ENCODE measurements at regions not wholly inside any gene's neighbourhood (a gene's known extent, or its start where the extent isn't known, plus 50 kb on each side); places are given as distances from the start of the nearest gene placed in this dataset.

DNA sequence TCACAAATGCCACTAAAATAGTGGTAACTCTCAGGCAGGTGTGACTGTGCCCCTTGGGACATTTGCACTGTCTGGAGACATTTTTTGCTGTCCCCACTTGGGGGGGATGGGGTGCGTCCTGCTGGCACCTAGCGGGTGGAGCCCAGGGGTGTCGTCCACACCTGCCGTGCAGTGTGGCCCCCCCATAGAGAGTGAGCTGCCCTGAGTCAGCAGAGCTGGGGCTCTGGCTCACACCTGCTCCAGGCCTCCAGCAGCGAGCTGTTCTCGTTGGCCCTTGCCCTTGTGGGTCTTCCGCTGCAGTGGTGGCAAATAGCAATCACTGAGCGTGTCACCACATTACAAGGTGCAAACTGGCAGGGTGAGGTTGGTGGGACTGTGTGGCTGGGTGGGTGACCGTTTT lies 64.6 kb downstream of the CLDN34 start:
- H3K9ac ChIP-seq (ENCODE audit: low read depth, low read length) = no peak overlapping the region
- ChIA-PET CTCF (no interaction called here), POLR2A (ENCODE audit: unreplicated experiment) (no interaction called here)
- no peak overlapping the region for H3K14ac ChIP-seq (replicated peaks; ENCODE audit: low read depth, low read length)
- no peak overlapping the region for H4K8ac ChIP-seq (ENCODE audit: low read depth in 2 of 2, low read length in 2 of 2)
- BruUV-seq (replicated peaks) = no TSS peak
- H2BK5ac ChIP-seq (ENCODE audit: low read depth, low read length, poor library complexity, severe bottlenecking) = no peak overlapping the region
- no peak overlapping the region for H2BK15ac ChIP-seq (ENCODE audit: low read depth, low read length)
- peaks cover 22% of the 10 kb centered on the region for H4K20me1 ChIP-seq (ENCODE audit: insufficient read depth, low read length)
- peak overlapping the region; percentile 25; the same call in 1 of the 2 replicates for H3K4ac ChIP-seq (ENCODE audit: low read depth, low read length)
- no peak for ATAC-seq (ENCODE audit: low read depth)
- H3K23ac ChIP-seq (ENCODE audit: low read depth, low read length) = no peak overlapping the region
- H3K56ac ChIP-seq (ENCODE audit: extremely low read depth, insufficient read depth, low read length) = no peak overlapping the region
- no peak overlapping the region for H4K5ac ChIP-seq (ENCODE audit: low read depth, low read length)
- peaks cover 5% of the 10 kb centered on the region for H3K9me1 ChIP-seq (ENCODE audit: insufficient read depth, low read length)
- no peak overlapping the region for H3K4me2 ChIP-seq (ENCODE audit: low read depth, low read length)
- H2AFZ ChIP-seq (replicated peaks; ENCODE audit: low read length, poor library complexity) = peak overlapping the region; percentile 54
- H3K36me3 ChIP-seq (ENCODE audit: control insufficient read depth, insufficient read depth, low read length) = no peaks in the 10 kb centered on the region
- 0 out of 2 replicates have a peak overlapping the region, but pooled peaks have one; percentile 19 for H2BK120ac ChIP-seq (ENCODE audit: low read depth, low read length)
- dilution Hi-C loops (cut with HindIII; ENCODE audit: low sequenced_read_pairs, unreplicated experiment) (no loop called here), in situ Hi-C loops (cut with MboI; ENCODE audit: low sequenced_read_pairs) (no loop called here), intact Hi-C loops (cut with micrococcal nuclease) (no loop called here)
- peaks cover 11% of the 10 kb centered on the region for H3K4me1 ChIP-seq (ENCODE audit: control insufficient read depth, insufficient read depth, low read length)
- no peak overlapping the region for H3K4me3 ChIP-seq (ENCODE audit: insufficient read depth, low read depth, low read length)
- H2AK5ac ChIP-seq (ENCODE audit: low read depth, low read length) = no peak overlapping the region
- H4K91ac ChIP-seq (ENCODE audit: insufficient read depth, low read depth, low read length) = no peak overlapping the region
- no peak overlapping the region for H2AK9ac ChIP-seq (replicated peaks; ENCODE audit: low read depth, low read length, poor library complexity)
- H3K27ac ChIP-seq (ENCODE audit: insufficient read depth, low read length) = no peak overlapping the region
- peaks cover 10 to 59% of the 10 kb centered on the region in 2 experiments for H3K79me1 ChIP-seq (ENCODE audit: low read depth in 1 of 2, low read length in 2 of 2)
- no peaks in the 10 kb centered on the region for H3K27me3 ChIP-seq (ENCODE audit: control insufficient read depth, insufficient read depth, low read length)
- DNase-seq = no peak
- H3K18ac ChIP-seq (ENCODE audit: low read depth, low read length) = no peak overlapping the region
- H2BK20ac ChIP-seq (ENCODE audit: low read depth, low read length) = no peak overlapping the region
- TF ChIP-seq MAFK (IDR thresholded peaks at IDR 0.05; ENCODE audit: low read depth, low read length) (no peak), RAD21 (IDR thresholded peaks at IDR 0.05; ENCODE audit: low read length) (no peak), CEBPB (IDR thresholded peaks at IDR 0.05; ENCODE audit: low read depth, low read length) (no peak), BHLHE40 (IDR thresholded peaks at IDR 0.05; ENCODE audit: low read depth, low read length) (no peak), MAZ (IDR thresholded peaks at IDR 0.05; ENCODE audit: borderline replicate concordance, low read depth, low read length) (no peak), NFE2L2 (IDR thresholded peaks at IDR 0.05; ENCODE audit: low read depth, low read length) (no peak), MXI1 (IDR thresholded peaks at IDR 0.05; ENCODE audit: borderline replicate concordance, low read depth, low read length) (no peak), RCOR1 (IDR thresholded peaks at IDR 0.05; ENCODE audit: insufficient replicate concordance, low read length) (no peak), SMC3 (IDR thresholded peaks at IDR 0.05; ENCODE audit: low read depth, low read length) (no peak), CHD1 (IDR thresholded peaks at IDR 0.05; ENCODE audit: low read depth, low read length) (no peak), POLR2A (IDR thresholded peaks at IDR 0.05; ENCODE audit: low read depth, low read length) (no peak), FOS (IDR thresholded peaks at IDR 0.05; ENCODE audit: low read depth, low read length) (no peak), RFX5 (IDR thresholded peaks at IDR 0.05; ENCODE audit: low read depth, low read length) (no peak)
- TF ChIP-seq, protein P1, sequence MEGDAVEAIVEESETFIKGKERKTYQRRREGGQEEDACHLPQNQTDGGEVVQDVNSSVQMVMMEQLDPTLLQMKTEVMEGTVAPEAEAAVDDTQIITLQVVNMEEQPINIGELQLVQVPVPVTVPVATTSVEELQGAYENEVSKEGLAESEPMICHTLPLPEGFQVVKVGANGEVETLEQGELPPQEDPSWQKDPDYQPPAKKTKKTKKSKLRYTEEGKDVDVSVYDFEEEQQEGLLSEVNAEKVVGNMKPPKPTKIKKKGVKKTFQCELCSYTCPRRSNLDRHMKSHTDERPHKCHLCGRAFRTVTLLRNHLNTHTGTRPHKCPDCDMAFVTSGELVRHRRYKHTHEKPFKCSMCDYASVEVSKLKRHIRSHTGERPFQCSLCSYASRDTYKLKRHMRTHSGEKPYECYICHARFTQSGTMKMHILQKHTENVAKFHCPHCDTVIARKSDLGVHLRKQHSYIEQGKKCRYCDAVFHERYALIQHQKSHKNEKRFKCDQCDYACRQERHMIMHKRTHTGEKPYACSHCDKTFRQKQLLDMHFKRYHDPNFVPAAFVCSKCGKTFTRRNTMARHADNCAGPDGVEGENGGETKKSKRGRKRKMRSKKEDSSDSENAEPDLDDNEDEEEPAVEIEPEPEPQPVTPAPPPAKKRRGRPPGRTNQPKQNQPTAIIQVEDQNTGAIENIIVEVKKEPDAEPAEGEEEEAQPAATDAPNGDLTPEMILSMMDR (conservative IDR thresholded peaks at IDR 0.05; ENCODE audit: low read depth, low read length) = no peak
- TF ChIP-seq, protein P2, sequence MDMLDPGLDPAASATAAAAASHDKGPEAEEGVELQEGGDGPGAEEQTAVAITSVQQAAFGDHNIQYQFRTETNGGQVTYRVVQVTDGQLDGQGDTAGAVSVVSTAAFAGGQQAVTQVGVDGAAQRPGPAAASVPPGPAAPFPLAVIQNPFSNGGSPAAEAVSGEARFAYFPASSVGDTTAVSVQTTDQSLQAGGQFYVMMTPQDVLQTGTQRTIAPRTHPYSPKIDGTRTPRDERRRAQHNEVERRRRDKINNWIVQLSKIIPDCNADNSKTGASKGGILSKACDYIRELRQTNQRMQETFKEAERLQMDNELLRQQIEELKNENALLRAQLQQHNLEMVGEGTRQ (IDR thresholded peaks at IDR 0.05; ENCODE audit: low read depth, low read length) = no peak
- TF ChIP-seq, protein P3, sequence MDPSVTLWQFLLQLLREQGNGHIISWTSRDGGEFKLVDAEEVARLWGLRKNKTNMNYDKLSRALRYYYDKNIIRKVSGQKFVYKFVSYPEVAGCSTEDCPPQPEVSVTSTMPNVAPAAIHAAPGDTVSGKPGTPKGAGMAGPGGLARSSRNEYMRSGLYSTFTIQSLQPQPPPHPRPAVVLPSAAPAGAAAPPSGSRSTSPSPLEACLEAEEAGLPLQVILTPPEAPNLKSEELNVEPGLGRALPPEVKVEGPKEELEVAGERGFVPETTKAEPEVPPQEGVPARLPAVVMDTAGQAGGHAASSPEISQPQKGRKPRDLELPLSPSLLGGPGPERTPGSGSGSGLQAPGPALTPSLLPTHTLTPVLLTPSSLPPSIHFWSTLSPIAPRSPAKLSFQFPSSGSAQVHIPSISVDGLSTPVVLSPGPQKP (IDR thresholded peaks at IDR 0.05; ENCODE audit: borderline replicate concordance, low read depth, low read length) = no peak
- no peaks in the 10 kb centered on the region for H3K9me3 ChIP-seq (ENCODE audit: control insufficient read depth, insufficient read depth, low read length)
- WGBS, 2 experiments (ENCODE audit: extremely low coverage in 2 of 2, insufficient read length in 1 of 2) = 92% methylated on average over 4 of the region's 9 CpGs; no CpG with 5 or more reads in 1 of the 2 experiments

All from IMR-90 (cell line).